B cell (primary cell): ENCODE measurements at regions not wholly inside any gene's neighbourhood (a gene's known extent, or its start where the extent isn't known, plus 50 kb on each side); places are given as distances from the start of the nearest gene placed in this dataset.

ENCODE experiments used
- ATAC-seq: fragments of 200-7000 bp; cut with Tn5 transposase; one replicate; pipeline ENCODE4 v1.10.0; 2021; ENCODE audit warnings: low read depth, mild to moderate bottlenecking, moderate number of reproducible peaks, moderate library complexity
- CTCF ChIA-PET: fragments of 350-600 bp; sonication (Branson Sonifier 250); formaldehyde crosslinking; loops from one replicate; lab custom pipeline; 2021; ENCODE audit warnings: antibody characterized with exemption, inconsistent platforms; lab: Charles Lee
- POLR2A ChIA-PET: fragments of 350-600 bp; sonication (Branson Sonifier 250); formaldehyde crosslinking; loops from one replicate; lab custom pipeline; 2021; ENCODE audit warnings: antibody characterized with exemption; lab: Charles Lee
- DNase-seq: peaks from one replicate; pipeline ENCODE4 v3.0.0; 2013
- H2AFZ ChIP-seq: 2 replicates; pipeline ENCODE4 v1.6.1; 2012; ENCODE audit warnings: mild to moderate bottlenecking, low read depth, low read length; ENCODE audit not compliant: insufficient read depth, poor library complexity, severe bottlenecking
- H3K27ac ChIP-seq, 2 donors: 1 replicate in 1 of 2; 2 replicates in 1 of 2; pipeline ENCODE4 v1.5.1; 2012 to 2013; ENCODE audit warnings: low read length in 2 of 2, mild to moderate bottlenecking in 2 of 2, moderate library complexity in 1 of 2
- H3K27me3 ChIP-seq, 4 experiments: fragments of 200-600 bp in 1 of 4; sonication (generic) in 1 of 4; replicated peaks in 1 of 4; 1 replicate in 2 of 4; 2 replicates in 2 of 4; pipeline versions ENCODE4 v1.6.1 to v1.7.0; 2013 to 2016; ENCODE audit warnings: low read length in 3 of 4, mild to moderate bottlenecking in 2 of 4, mixed read lengths in 1 of 4, moderate library complexity in 1 of 4; ENCODE audit not compliant: insufficient read depth in 4 of 4, control insufficient read depth in 3 of 4; ENCODE audit errors: control extremely low read depth in 1 of 4
- H3K36me3 ChIP-seq, 2 experiments: replicated peaks in 1 of 2; 1 replicate in 1 of 2; 2 replicates in 1 of 2; pipeline versions ENCODE4 v1.6.1 to v1.7.1; 2013; ENCODE audit warnings: low read length in 1 of 2; ENCODE audit not compliant: insufficient read depth in 2 of 2, control insufficient read depth in 1 of 2; ENCODE audit errors: control extremely low read depth in 1 of 2, extremely low read depth in 1 of 2
- H3K4me1 ChIP-seq, 2 donors: fragments of 200-600 bp in 1 of 2; sonication (generic) in 1 of 2; 1 replicate in 1 of 2; 2 replicates in 1 of 2; pipeline versions ENCODE4 v1.5.1 to v1.6.1; 2013 to 2017; ENCODE audit warnings: low read length in 2 of 2; ENCODE audit not compliant: control insufficient read depth in 2 of 2, insufficient read depth in 2 of 2
- H3K4me2 ChIP-seq: replicated peaks from 2 replicates; pipeline ENCODE3; 2012; ENCODE audit warnings: mild to moderate bottlenecking, low read depth, low read length; ENCODE audit not compliant: poor library complexity, severe bottlenecking
- H3K4me3 ChIP-seq, 5 experiments: fragments of 200-600 bp in 1 of 5; sonication (generic) in 1 of 5; 1 replicate in 3 of 5; 2 replicates in 2 of 5; pipeline versions ENCODE4 v1.5.1 to v1.7.0; 2011 to 2016; ENCODE audit warnings: low read length in 4 of 5, mild to moderate bottlenecking in 4 of 5, low read depth in 2 of 5, control low read depth in 1 of 5, moderate library complexity in 1 of 5; ENCODE audit not compliant: insufficient read depth in 1 of 5; ENCODE audit errors: control extremely low read depth in 1 of 5, extremely low read depth in 1 of 5
- H3K79me2 ChIP-seq: fragments of 200-600 bp; sonication (generic); one replicate; pipeline ENCODE4 v1.6.0; 2016; ENCODE audit warnings: low read length; ENCODE audit not compliant: control insufficient read depth, insufficient read depth
- H3K9ac ChIP-seq: fragments of 200-600 bp; sonication (generic); 2 replicates; pipeline ENCODE4 v1.6.1; 2017; ENCODE audit warnings: mild to moderate bottlenecking, low read length, moderate library complexity
- H3K9me3 ChIP-seq, 3 donors: one replicate each; pipeline versions ENCODE4 v1.6.1 to v1.7.1; 2013; ENCODE audit warnings: low read length in 2 of 3; ENCODE audit not compliant: control insufficient read depth in 2 of 3, insufficient read depth in 1 of 3; ENCODE audit errors: control extremely low read depth in 1 of 3
- H4K20me1 ChIP-seq: 2 replicates; pipeline ENCODE4 v1.6.0; 2012; ENCODE audit warnings: mild to moderate bottlenecking, low read length; ENCODE audit not compliant: insufficient read depth, control insufficient read depth, poor library complexity, severe bottlenecking
- H3K27ac Mint-ChIP-seq: one replicate; pipeline ENCODE4 v1.8.0; 2021; ENCODE audit warnings: mixed read lengths
- H3K27me3 Mint-ChIP-seq: one replicate; pipeline ENCODE4 v1.8.0; 2021; ENCODE audit warnings: mixed read lengths
- H3K4me1 Mint-ChIP-seq: one replicate; pipeline ENCODE4 v1.8.0; 2021; ENCODE audit warnings: mixed read lengths
- H3K4me3 Mint-ChIP-seq: one replicate; pipeline ENCODE4 v1.8.0; 2021; ENCODE audit warnings: mixed read lengths
- H3K9me3 Mint-ChIP-seq: one replicate; pipeline ENCODE4 v1.8.0; 2022; ENCODE audit warnings: mixed read lengths; ENCODE audit not compliant: insufficient read depth
- EZH2 ChIP-seq: IDR thresholded peaks from 2 replicates; pipeline ENCODE4 v1.6.1; 2012; ENCODE audit warnings: borderline replicate concordance, low read depth, mild to moderate bottlenecking, moderate library complexity, low read length; ENCODE audit not compliant: insufficient read depth, poor library complexity, severe bottlenecking
- WGBS: methylation state at CpG from one replicate; pipeline ENCODE4 v1.1.5; 2013; ENCODE audit warnings: missing lambda C conversion rate; ENCODE audit not compliant: insufficient coverage; 5-methylcytosine and 5-hydroxymethylcytosine counted together
- intact Hi-C: fragments of 100-400 bp; cut with micrococcal nuclease; formaldehyde crosslinking; loops from one replicate; pipeline ENCODE4 v1.10.0; 2022
- TF ChIP-seq, protein P1 (sequence below): fragments of 200-600 bp; IDR thresholded peaks from one replicate; pipeline ENCODE4 v1.8.0; 2022; ENCODE audit warnings: antibody characterized with exemption, mild to moderate bottlenecking

DNA sequence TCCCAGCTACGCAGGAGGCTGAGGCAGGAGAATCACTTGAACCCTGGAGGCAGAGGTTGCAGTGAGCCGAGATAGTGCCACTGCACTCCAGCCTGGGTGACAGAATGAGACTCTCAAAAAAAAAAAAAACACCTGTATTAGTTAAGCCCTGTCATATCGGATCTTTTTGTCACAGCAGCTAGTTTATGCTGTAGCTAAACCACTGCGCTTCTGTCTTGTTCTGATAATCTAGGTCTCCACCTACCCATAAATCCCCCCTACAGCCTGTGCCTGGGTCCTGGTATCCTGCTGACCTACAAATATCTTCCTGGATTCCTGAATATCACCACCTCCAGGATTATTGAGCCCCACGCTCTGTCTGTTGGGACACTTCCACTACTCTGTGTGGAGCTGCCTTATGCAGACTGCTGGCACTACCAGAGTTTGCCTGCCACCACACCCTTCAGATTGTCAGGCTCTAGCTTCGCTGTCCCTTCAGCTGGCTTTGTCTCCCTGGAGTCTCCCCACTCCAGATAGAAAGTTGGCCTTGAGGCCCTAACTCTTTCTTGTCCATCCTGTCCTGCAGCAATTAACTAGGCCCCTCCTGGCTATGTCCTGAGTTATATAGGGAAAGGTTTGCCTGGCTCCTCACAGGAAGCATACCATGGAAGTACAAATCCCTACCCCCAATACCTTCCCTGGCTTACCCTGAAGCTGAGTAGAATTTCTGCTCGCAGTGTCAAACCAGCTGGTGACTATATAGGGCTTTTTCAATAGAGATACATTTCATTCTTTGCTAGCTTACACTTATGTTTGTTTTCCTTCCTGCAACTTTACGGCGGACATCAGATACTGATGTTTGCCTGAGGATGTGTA, 136.0 kb upstream of the SERTAD2 start:
- ChIA-PET CTCF (interaction anchor here (0.7 to 1.2 kb wide), 3 partner anchors 42 to 203 kb away, joined by 3 to 4 read pairs (median 3); no protein-coding TSS in a partner anchor), POLR2A (interaction anchor here (0.7 kb wide), 1 partner anchor 48 kb away, joined by 4 read pairs; no protein-coding TSS in a partner anchor)
- Mint-ChIP-seq H3K27me3 (no peaks in the 10 kb centered on the region), H3K4me3 (no peak overlapping the region), H3K9me3 (no peaks in the 10 kb centered on the region), H3K4me1 (peaks cover 18% of the 10 kb centered on the region), H3K27ac (no peak overlapping the region)
- Histone ChIP-seq H2AFZ (no peak overlapping the region), H3K79me2 (no peaks in the 10 kb centered on the region), H3K4me1 (peaks cover 12 to 13% of the 10 kb centered on the region in 2 donors), H3K36me3 (no peaks in the 10 kb centered on the region), H3K9me3 (no peaks in the 10 kb centered on the region), H3K9ac (no peak overlapping the region), H3K27me3 (no peaks in the 10 kb centered on the region), H4K20me1 (no peaks in the 10 kb centered on the region), H3K4me3 (no peak overlapping the region), H3K27ac (no peak overlapping the region), H3K4me2 (no peak overlapping the region)
- no peak for ATAC-seq
- no peak for DNase-seq
- no peak for TF ChIP-seq EZH2
- TF ChIP-seq, protein P1, sequence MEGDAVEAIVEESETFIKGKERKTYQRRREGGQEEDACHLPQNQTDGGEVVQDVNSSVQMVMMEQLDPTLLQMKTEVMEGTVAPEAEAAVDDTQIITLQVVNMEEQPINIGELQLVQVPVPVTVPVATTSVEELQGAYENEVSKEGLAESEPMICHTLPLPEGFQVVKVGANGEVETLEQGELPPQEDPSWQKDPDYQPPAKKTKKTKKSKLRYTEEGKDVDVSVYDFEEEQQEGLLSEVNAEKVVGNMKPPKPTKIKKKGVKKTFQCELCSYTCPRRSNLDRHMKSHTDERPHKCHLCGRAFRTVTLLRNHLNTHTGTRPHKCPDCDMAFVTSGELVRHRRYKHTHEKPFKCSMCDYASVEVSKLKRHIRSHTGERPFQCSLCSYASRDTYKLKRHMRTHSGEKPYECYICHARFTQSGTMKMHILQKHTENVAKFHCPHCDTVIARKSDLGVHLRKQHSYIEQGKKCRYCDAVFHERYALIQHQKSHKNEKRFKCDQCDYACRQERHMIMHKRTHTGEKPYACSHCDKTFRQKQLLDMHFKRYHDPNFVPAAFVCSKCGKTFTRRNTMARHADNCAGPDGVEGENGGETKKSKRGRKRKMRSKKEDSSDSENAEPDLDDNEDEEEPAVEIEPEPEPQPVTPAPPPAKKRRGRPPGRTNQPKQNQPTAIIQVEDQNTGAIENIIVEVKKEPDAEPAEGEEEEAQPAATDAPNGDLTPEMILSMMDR = no peak
- intact Hi-C loops = no loop called here
- WGBS = 94% methylated on average over 5 of the region's 9 CpGs

DNA sequence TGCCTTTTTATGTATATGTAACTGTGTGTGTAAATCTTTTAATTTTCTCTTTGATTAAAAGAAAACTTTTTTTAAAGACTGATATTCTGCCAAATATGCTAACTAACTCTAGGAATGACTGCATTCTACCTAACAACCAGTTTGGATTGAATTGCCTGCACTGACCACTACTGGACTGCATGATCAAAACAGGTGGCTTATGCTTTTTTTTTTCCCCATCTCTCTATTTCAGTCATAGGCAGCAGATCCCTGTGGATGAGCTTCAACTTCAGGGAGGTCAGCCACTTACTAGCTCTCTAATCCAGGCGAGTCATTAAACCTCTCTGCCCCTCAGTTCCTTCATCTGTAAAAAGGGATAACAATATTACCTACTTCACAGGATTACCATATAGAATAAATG, 138.6 kb upstream of the SERTAD2 start:
- H3K4me2 ChIP-seq = no peak overlapping the region
- TF ChIP-seq EZH2 = no peak
- TF ChIP-seq, protein P1 = no peak
- no peaks in the 10 kb centered on the region for H3K36me3 ChIP-seq
- Mint-ChIP-seq H3K27ac (no peak overlapping the region), H3K27me3 (no peaks in the 10 kb centered on the region), H3K4me1 (peaks cover 1% of the 10 kb centered on the region), H3K9me3 (no peaks in the 10 kb centered on the region), H3K4me3 (no peak overlapping the region)
- H3K9ac ChIP-seq = no peak overlapping the region
- no peaks in the 10 kb centered on the region for H3K79me2 ChIP-seq
- WGBS = no CpG with 5 or more reads among the region's 1 CpG
- ChIA-PET CTCF (interaction anchor here (2.4 kb wide), 1 partner anchor 146 kb away, joined by 6 read pairs; no protein-coding TSS in a partner anchor), POLR2A (no interaction called here)
- H3K9me3 ChIP-seq = no peaks in the 10 kb centered on the region
- DNase-seq (no peak), ATAC-seq (no peak)
- intact Hi-C loops = no loop called here
- H3K27ac ChIP-seq = no peak overlapping the region
- no peaks in the 10 kb centered on the region for H3K27me3 ChIP-seq
- H3K4me3 ChIP-seq = no peak overlapping the region
- H3K4me1 ChIP-seq = peaks cover under 1 to 1% of the 10 kb centered on the region in 2 donors
- H2AFZ ChIP-seq = no peak overlapping the region
- H4K20me1 ChIP-seq = no peaks in the 10 kb centered on the region
